Dedifferentiated amniotic fluid mesenchymal stem cell (primary cell): ENCODE measurements at regions not wholly inside any gene's neighbourhood (a gene's known extent, or its start where the extent isn't known, plus 50 kb on each side); places are given as distances from the start of the nearest gene placed in this dataset.
"Not testable (repeated sequence)": the region's sequence is repeated elsewhere in the genome, so short reads cannot be mapped to it uniquely, and the experiment has no call there.

Experiments
- DNase-seq: peaks from one replicate; pipeline ENCODE4 v3.0.0-alpha.2; 2016; ENCODE audit errors: extremely low spot score

- no peak for DNase-seq
Measured at GRCh38 chr1:41981796-41982195, 63.1 kb upstream of the HIVEP3 start.

DNA sequence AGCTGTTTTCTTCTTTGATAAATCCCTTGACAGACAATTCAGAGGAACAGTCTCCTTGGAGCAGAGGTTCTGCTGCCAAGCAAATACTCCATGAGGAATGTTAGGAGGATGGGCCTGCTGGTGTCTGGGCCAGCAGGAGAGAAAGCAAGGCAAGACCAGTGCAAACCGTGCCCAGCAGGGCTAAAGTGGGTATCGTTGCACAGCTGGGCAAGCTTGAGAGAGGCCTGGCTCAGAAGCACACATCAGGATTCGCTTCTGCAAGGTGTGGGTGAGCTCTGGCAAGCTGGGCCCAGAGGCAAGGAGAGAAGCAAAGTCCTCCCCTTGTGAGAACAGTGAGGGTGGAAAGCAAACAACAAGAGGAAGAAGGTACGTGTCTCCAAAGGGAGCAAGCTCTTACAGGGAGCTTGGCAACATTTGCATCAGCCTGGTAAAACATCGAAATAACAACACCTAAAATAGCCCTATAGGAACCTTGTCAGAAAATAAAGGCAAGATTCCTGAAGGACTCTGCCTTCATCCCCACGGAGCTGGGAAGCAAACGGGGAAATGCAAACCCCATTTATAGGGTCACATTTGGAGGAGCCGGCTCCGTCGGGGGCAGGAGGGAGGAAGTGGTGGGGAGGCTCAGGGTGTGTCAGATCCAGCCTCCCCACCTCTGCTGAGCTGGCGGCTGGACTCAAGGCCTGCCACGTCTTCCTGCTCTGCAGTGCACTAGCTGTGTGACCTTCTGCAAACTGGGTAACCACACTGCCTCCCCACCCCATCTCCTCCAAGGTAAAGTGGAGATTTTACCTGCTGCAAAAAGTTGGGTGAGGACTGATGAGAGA lies 62.3 kb upstream of the HIVEP3 start:
- no peak for DNase-seq

- DNase-seq: no peak
Measured at GRCh38 chr1:41978986-41979385, 60.3 kb upstream of the HIVEP3 start.

DNA sequence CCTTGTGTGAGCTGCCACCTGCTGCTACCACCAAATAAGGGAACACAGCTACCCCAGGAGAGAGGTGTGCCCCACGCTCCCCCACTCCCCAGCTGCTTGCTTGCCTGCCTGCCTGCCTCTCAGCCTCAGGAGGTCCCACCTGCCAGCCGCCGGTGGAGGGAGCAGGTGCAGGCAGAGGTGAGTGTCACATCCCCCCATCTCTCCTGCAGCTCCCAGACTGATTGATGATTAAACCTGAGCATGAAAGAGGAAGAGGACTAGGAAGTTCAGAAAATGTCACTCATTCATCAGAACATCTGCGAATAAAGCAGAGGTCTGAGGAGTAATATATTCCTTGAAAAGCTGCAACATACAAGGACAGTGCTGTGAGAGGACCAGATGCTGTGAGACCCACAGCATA lies 58.6 kb upstream of the HIVEP3 start:
- no peak for DNase-seq

DNA sequence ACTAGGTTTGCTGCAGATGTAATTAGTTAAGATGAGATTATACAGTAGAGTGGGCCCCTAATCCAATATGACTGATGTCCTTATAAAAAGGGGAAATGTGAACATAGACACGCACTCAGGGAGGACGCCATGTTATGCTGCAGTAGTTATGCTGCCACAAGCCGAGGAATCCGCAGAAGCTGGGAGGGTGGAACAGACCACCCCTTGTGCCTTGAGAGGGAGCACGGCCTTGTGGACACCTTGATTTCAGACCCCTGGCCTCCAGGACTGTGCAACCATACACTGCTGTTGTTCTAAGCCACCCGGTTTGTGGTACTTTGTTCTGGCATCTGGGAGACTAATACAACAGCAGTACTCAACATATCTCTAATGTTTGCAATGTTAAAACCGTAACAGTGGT lies 57.9 kb upstream of the HIVEP3 start:
- DNase-seq: no peak

DNA sequence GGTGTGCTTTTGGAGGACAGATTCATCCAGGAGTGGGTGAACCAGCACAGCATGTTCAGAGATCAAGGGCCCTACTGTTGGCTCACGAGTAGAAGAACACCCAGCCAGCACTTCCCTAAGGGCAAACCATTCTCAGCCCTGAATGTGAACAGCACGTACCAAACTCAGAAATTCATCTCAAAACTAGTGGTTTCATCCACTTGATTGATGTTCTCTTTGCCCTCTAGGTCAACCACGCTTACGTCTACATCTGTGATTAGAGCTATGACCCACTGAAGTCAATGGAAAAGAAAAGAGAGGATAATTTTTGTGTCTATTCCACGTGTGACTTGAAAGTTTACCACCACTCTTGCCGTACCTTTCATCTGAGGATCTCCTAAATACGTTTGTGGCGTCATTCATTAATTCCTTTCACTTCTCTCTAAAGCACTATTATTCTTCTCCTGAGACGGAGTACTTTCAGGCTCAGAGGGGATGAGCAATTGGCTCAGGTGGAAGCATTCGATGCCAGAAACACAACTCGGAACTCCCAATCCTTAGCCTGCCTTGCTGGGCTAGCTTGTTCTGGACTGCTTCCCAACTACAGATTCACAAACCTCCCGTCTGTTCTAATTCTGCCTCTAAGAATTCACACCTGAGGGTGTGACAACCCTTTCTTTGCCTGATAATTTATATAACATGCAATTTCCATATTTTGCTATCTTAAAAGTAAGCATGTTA lies 57.3 kb upstream of the HIVEP3 start:
- DNase-seq: no peak

DNA sequence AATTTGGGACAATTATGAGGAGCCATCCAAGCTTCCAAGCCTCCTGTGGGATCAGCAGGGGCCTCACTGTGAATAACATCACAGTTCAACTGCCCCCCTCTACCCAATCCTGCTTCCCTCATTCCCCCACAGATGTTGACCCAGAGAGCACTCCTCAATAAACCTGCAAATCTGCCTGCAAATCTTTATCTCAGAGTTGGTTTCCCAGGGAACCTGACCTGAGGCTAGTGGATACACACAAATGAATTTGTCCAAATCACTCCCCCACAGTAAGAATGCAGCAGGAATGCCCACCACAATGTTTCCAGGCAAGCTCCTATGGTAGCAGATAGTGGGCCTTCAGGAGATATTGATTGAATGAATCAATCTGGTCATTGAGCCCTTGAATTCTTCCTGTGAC lies 56.4 kb upstream of the HIVEP3 start:
- DNase-seq: no peak

GRCh38 chr1:41968557-41968956 lies 49.8 kb upstream of the HIVEP3 start:
- not testable (repeated sequence) for DNase-seq
